H9 (cell line): ENCODE measurements at regions not wholly inside any gene's neighbourhood (a gene's known extent, or its start where the extent isn't known, plus 50 kb on each side); places are given as distances from the start of the nearest gene placed in this dataset.
A peak's percentile ranks its signal among the peaks of the same experiment; 100 is the strongest.

ENCODE experiments used
- DNase-seq: peaks from one replicate; pipeline ENCODE4 v3.0.0-alpha.2; 2017
- H2AFZ ChIP-seq: one replicate; pipeline ENCODE4 v1.6.1; 2013; ENCODE audit warnings: mild to moderate bottlenecking, low read length, control low read depth, moderate library complexity
- H2AK5ac ChIP-seq: 2 replicates; pipeline ENCODE4 v1.6.1; 2013; ENCODE audit warnings: low read length, control low read depth, mixed read lengths; ENCODE audit not compliant: insufficient read length
- H2BK120ac ChIP-seq: one replicate; pipeline ENCODE4 v1.6.1; 2013; ENCODE audit warnings: low read depth, mild to moderate bottlenecking, low read length, control low read depth, inconsistent platforms; ENCODE audit not compliant: poor library complexity, severe bottlenecking
- H2BK12ac ChIP-seq: 2 replicates; pipeline ENCODE4 v1.6.1; 2013; ENCODE audit warnings: low read length, control low read depth, mixed read lengths, low read depth; ENCODE audit not compliant: insufficient read length
- H2BK15ac ChIP-seq: 2 replicates; pipeline ENCODE4 v1.6.1; 2013; ENCODE audit warnings: low read depth, low read length, control low read depth
- H2BK20ac ChIP-seq: one replicate; pipeline ENCODE4 v1.6.1; 2013; ENCODE audit warnings: low read depth, mild to moderate bottlenecking, low read length, control low read depth, inconsistent platforms; ENCODE audit not compliant: poor library complexity, severe bottlenecking
- H2BK5ac ChIP-seq: 2 replicates; pipeline ENCODE4 v1.6.1; 2013; ENCODE audit warnings: low read length, control low read depth, mixed read lengths; ENCODE audit not compliant: insufficient read length
- H3K14ac ChIP-seq: 2 replicates; pipeline ENCODE4 v1.6.1; 2013; ENCODE audit warnings: low read length, control low read depth; ENCODE audit not compliant: insufficient read depth
- H3K18ac ChIP-seq: 2 replicates; pipeline ENCODE4 v1.6.1; 2013; ENCODE audit warnings: low read depth, mild to moderate bottlenecking, mixed read lengths, low read length, control low read depth; ENCODE audit not compliant: insufficient read length
- H3K23ac ChIP-seq: 2 replicates; pipeline ENCODE4 v1.6.1; 2013; ENCODE audit warnings: low read length, control low read depth, mixed read lengths, low read depth; ENCODE audit not compliant: insufficient read length
- H3K23me2 ChIP-seq: 2 replicates; pipeline ENCODE4 v1.6.1; 2013; ENCODE audit warnings: low read depth, mild to moderate bottlenecking, mixed read lengths, low read length, control low read depth; ENCODE audit not compliant: insufficient read length, poor library complexity, severe bottlenecking
- H3K27ac ChIP-seq: 2 replicates; pipeline ENCODE4 v1.5.1; 2013; ENCODE audit warnings: low read length, control low read depth, mixed read lengths, low read depth; ENCODE audit not compliant: insufficient read length
- H3K27me3 ChIP-seq: 2 replicates; pipeline ENCODE4 v1.6.1; 2013; ENCODE audit warnings: low read length, control low read depth, inconsistent platforms; ENCODE audit not compliant: insufficient read depth
- H3K4ac ChIP-seq: 2 replicates; pipeline ENCODE4 v1.6.1; 2013; ENCODE audit warnings: low read depth, mild to moderate bottlenecking, control low read depth, inconsistent platforms, low read length, moderate library complexity
- H3K4me1 ChIP-seq: 2 replicates; pipeline ENCODE4 v1.6.1; 2013; ENCODE audit warnings: low read length, control low read depth, inconsistent platforms; ENCODE audit not compliant: insufficient read depth
- H3K4me2 ChIP-seq: 2 replicates; pipeline ENCODE4 v1.6.1; 2013; ENCODE audit warnings: low read length, control low read depth, mixed read lengths; ENCODE audit not compliant: insufficient read length, insufficient read depth
- H3K56ac ChIP-seq: 2 replicates; pipeline ENCODE4 v1.6.1; 2013; ENCODE audit warnings: low read depth, mild to moderate bottlenecking, mixed read lengths, low read length, control low read depth; ENCODE audit not compliant: insufficient read length
- H3K79me1 ChIP-seq: 2 replicates; pipeline ENCODE4 v1.6.1; 2013; ENCODE audit warnings: low read depth, mild to moderate bottlenecking, moderate library complexity, low read length, control low read depth, inconsistent platforms; ENCODE audit not compliant: insufficient read depth, poor library complexity, severe bottlenecking
- H3K79me2 ChIP-seq: 2 replicates; pipeline ENCODE4 v1.6.1; 2013; ENCODE audit warnings: low read length, control low read depth, inconsistent platforms; ENCODE audit not compliant: insufficient read depth
- H3K9ac ChIP-seq: 2 replicates; pipeline ENCODE4 v1.6.1; 2013; ENCODE audit warnings: low read length, control low read depth, mixed read lengths; ENCODE audit not compliant: insufficient read length; ENCODE audit errors: extremely low read depth
- H3K9me3 ChIP-seq: one replicate; pipeline ENCODE4 v1.6.1; 2013; ENCODE audit warnings: low read depth, low read length, inconsistent platforms; ENCODE audit not compliant: control insufficient read depth
- H3T11ph ChIP-seq: one replicate; pipeline ENCODE4 v1.6.1; 2013; ENCODE audit warnings: mild to moderate bottlenecking, low read length, control low read depth, inconsistent platforms
- H4K20me1 ChIP-seq: one replicate; pipeline ENCODE4 v1.6.1; 2013; ENCODE audit not compliant: control insufficient read depth, insufficient read length, insufficient read depth
- H4K5ac ChIP-seq: 2 replicates; pipeline ENCODE4 v1.6.1; 2013; ENCODE audit warnings: low read depth, mild to moderate bottlenecking, mixed read lengths, low read length, control low read depth; ENCODE audit not compliant: insufficient read length
- H4K8ac ChIP-seq: replicated peaks from 2 replicates; pipeline ENCODE4 v1.6.1; 2013; ENCODE audit warnings: low read length, control low read depth, mixed read lengths, low read depth; ENCODE audit not compliant: insufficient read length
- H4K91ac ChIP-seq: 2 replicates; pipeline ENCODE4 v1.6.1; 2013; ENCODE audit warnings: low read depth, mild to moderate bottlenecking, moderate library complexity, mixed read lengths, low read length, control low read depth; ENCODE audit not compliant: insufficient read length
- H3K27ac Mint-ChIP-seq, 3 experiments: 2 replicates in 2 of 3; 3 replicates in 1 of 3; pipeline ENCODE4 v1.8.0; 2020 to 2021; ENCODE audit warnings: mixed read lengths in 3 of 3, mild to moderate bottlenecking in 1 of 3, moderate library complexity in 1 of 3
- H3K27me3 Mint-ChIP-seq: 2 replicates; pipeline ENCODE4 v1.8.0; 2021; ENCODE audit warnings: low read depth, mild to moderate bottlenecking, moderate library complexity, mixed read lengths
- H3K36me3 Mint-ChIP-seq, 3 experiments: 2 replicates in 2 of 3; 3 replicates in 1 of 3; pipeline ENCODE4 v1.8.0; 2020 to 2021; ENCODE audit warnings: low read depth in 3 of 3, mixed read lengths in 3 of 3; ENCODE audit not compliant: insufficient read depth in 1 of 3
- H3K4me1 Mint-ChIP-seq, 2 experiments: 2 replicates each; pipeline ENCODE4 v1.8.0; 2020; ENCODE audit warnings: mixed read lengths in 2 of 2
- H3K4me3 Mint-ChIP-seq, 2 experiments: 2 replicates in 1 of 2; 3 replicates in 1 of 2; pipeline ENCODE4 v1.8.0; 2020 to 2021; ENCODE audit warnings: mild to moderate bottlenecking in 2 of 2, mixed read lengths in 2 of 2, moderate library complexity in 1 of 2
- H3K9me3 Mint-ChIP-seq, 2 experiments: 2 replicates in 1 of 2; 3 replicates in 1 of 2; pipeline ENCODE4 v1.8.0; 2020; ENCODE audit warnings: mild to moderate bottlenecking in 2 of 2, mixed read lengths in 2 of 2, moderate library complexity in 1 of 2
- CTCF ChIP-seq: fragments of 200-600 bp; sonication (generic); conservative IDR thresholded peaks from 3 replicates; pipeline ENCODE4 v1.8.0; 2021; ENCODE audit warnings: antibody characterized with exemption, mild to moderate bottlenecking
- WGBS: extraction: QIAGEN DNeasy Blood & Tissue Kit; methylation state at CpG from one replicate; pipeline ENCODE4 v1.1.7; 2013; ENCODE audit warnings: missing lambda C conversion rate, low lambda C conversion rate, mixed read lengths; ENCODE audit not compliant: insufficient read length; ENCODE audit errors: extremely low coverage; 5-methylcytosine and 5-hydroxymethylcytosine counted together

GRCh38 chr20:60249436-60249835 lies 291.2 kb downstream of the CDH26 start:
- Histone ChIP-seq H4K20me1 (no peaks in the 10 kb centered on the region), H2BK20ac (no peak overlapping the region), H3K23me2 (no peaks in the 10 kb centered on the region), H3K4ac (no peak overlapping the region), H2BK120ac (no peak overlapping the region), H3K79me1 (no peaks in the 10 kb centered on the region), H2AK5ac (no peak overlapping the region), H3K9ac (no peak overlapping the region), H2BK5ac (no peak overlapping the region), H3K27ac (no peak overlapping the region), H3K9me3 (no peaks in the 10 kb centered on the region), H3K18ac (no peak overlapping the region), H2BK12ac (no peak overlapping the region), H3K4me2 (no peak overlapping the region), H3K14ac (no peak overlapping the region), H4K8ac (no peak overlapping the region), H4K5ac (no peak overlapping the region), H2BK15ac (no peak overlapping the region), H3K56ac (no peak overlapping the region), H3K4me1 (no peaks in the 10 kb centered on the region), H4K91ac (no peak overlapping the region), H2AFZ (no peak overlapping the region), H3K23ac (no peak overlapping the region), H3K79me2 (no peaks in the 10 kb centered on the region), H3T11ph (no peak overlapping the region), H3K27me3 (no peaks in the 10 kb centered on the region; the same call in 1 of the 2 replicates)
- peak overlapping the region in 1 of 3 experiments; percentile 80; a peak in 1 of 7 replicates for H3K27ac Mint-ChIP-seq
- TF ChIP-seq CTCF = no peak
- peaks cover 17% of the 10 kb centered on the region for H3K27me3 Mint-ChIP-seq
- 0 out of 4 replicates have a peak, but pooled peaks cover 0 to 3% of the 10 kb centered on the region in 2 experiments for H3K4me1 Mint-ChIP-seq
- H3K36me3 Mint-ChIP-seq = no peaks in the 10 kb centered on the region; a peak in 1 of 7 replicates
- no CpG with 5 or more reads among the region's 8 CpGs for WGBS
- peaks cover 0 to 2% of the 10 kb centered on the region in 2 experiments; a peak in 3 of 5 replicates for H3K9me3 Mint-ChIP-seq
- H3K4me3 Mint-ChIP-seq = no peak overlapping the region
- no peak for DNase-seq
